Keratinocyte (primary cell): ENCODE measurements at regions not wholly inside any gene's neighbourhood (a gene's known extent, or its start where the extent isn't known, plus 50 kb on each side); places are given as distances from the start of the nearest gene placed in this dataset.

Experiments used
- DNase-seq: peaks from one replicate; pipeline ENCODE4 v3.0.0-alpha.2; 2011; ENCODE audit warnings: low read depth, missing footprints, low spot score
- FAIRE-seq: peaks from 2 replicates; lab custom pipeline; 2011; peaks lifted over from hg19 to GRCh38; lab: Jason Lieb, UNC
- H2AFZ ChIP-seq: 2 replicates; pipeline ENCODE4 v1.6.0; 2012; ENCODE audit warnings: low read length, control low read depth, inconsistent platforms; ENCODE audit not compliant: control insufficient read depth
- H3K27ac ChIP-seq: 2 replicates; pipeline ENCODE4 v1.5.1; 2011; ENCODE audit warnings: low read length; ENCODE audit not compliant: control insufficient read depth, insufficient read depth
- H3K27me3 ChIP-seq: 3 replicates; pipeline ENCODE4 v1.6.0; 2011; ENCODE audit warnings: low read length; ENCODE audit not compliant: control insufficient read depth, insufficient read depth; ENCODE audit errors: extremely low read depth
- H3K36me3 ChIP-seq, 2 experiments: 2 replicates in 1 of 2; 3 replicates in 1 of 2; pipeline ENCODE4 v1.5.1; 2011; ENCODE audit warnings: low read length in 2 of 2, mild to moderate bottlenecking in 1 of 2; ENCODE audit not compliant: control insufficient read depth in 2 of 2, insufficient read depth in 2 of 2; ENCODE audit errors: extremely low read depth in 1 of 2
- H3K4me1 ChIP-seq: 3 replicates; pipeline ENCODE4 v1.5.1; 2011; ENCODE audit warnings: low read length; ENCODE audit not compliant: control insufficient read depth, insufficient read depth; ENCODE audit errors: extremely low read depth
- H3K4me2 ChIP-seq: 3 replicates; pipeline ENCODE4 v1.6.0; 2011; ENCODE audit warnings: low read depth, low read length; ENCODE audit not compliant: control insufficient read depth, insufficient read depth; ENCODE audit errors: extremely low read depth
- H3K4me3 ChIP-seq, 3 experiments: fragments of 200-600 bp in 1 of 3; sonication (generic) in 1 of 3; 2 replicates in 2 of 3; 3 replicates in 1 of 3; pipeline ENCODE4 v1.5.1; 2011 to 2016; ENCODE audit warnings: low read length in 3 of 3, mild to moderate bottlenecking in 3 of 3, control low read depth in 2 of 3, inconsistent platforms in 1 of 3, low read depth in 1 of 3, mixed read lengths in 1 of 3, mixed run types in 1 of 3, moderate library complexity in 1 of 3; ENCODE audit not compliant: control insufficient read depth in 2 of 3, insufficient read depth in 2 of 3; ENCODE audit errors: extremely low read depth in 1 of 3
- H3K79me2 ChIP-seq: 2 replicates; pipeline ENCODE4 v1.6.0; 2012; ENCODE audit warnings: low read length; ENCODE audit not compliant: control insufficient read depth, insufficient read depth
- H3K9ac ChIP-seq: 3 replicates; pipeline ENCODE4 v1.6.0; 2011; ENCODE audit warnings: low read length; ENCODE audit not compliant: control insufficient read depth, insufficient read depth; ENCODE audit errors: extremely low read depth
- H3K9me1 ChIP-seq: 3 replicates; pipeline ENCODE4 v1.6.0; 2011; ENCODE audit warnings: low read length; ENCODE audit not compliant: control insufficient read depth, insufficient read depth; ENCODE audit errors: extremely low read depth
- H3K9me3 ChIP-seq: 2 replicates; pipeline ENCODE4 v1.5.1; 2012; ENCODE audit warnings: low read depth, low read length; ENCODE audit not compliant: control insufficient read depth
- H4K20me1 ChIP-seq: 3 replicates; pipeline ENCODE4 v1.6.0; 2011; ENCODE audit warnings: low read length; ENCODE audit not compliant: control insufficient read depth, insufficient read depth; ENCODE audit errors: extremely low read depth
- EZH2 ChIP-seq: IDR thresholded peaks from one replicate; pipeline ENCODE4 v1.6.1; 2012; ENCODE audit warnings: inconsistent platforms, mild to moderate bottlenecking, low read length, moderate library complexity
- dilution Hi-C: fragments of 300-500 bp; cut with MboI; formaldehyde crosslinking; loops from one replicate; pipeline ENCODE4 v1.7.0; 2020; ENCODE audit warnings: low sequenced_read_pairs; ENCODE audit not compliant: extremely low pct_ligation_motif_present
- TF ChIP-seq, protein P1 (sequence below), 3 experiments: IDR thresholded peaks in 1 of 3; conservative IDR thresholded peaks in 1 of 3; optimal IDR thresholded peaks in 1 of 3; 2 replicates in 2 of 3; 3 replicates in 1 of 3; pipeline versions ENCODE3 to v1.5.1; 2011; ENCODE audit warnings: low read length in 3 of 3, mild to moderate bottlenecking in 3 of 3, moderate library complexity in 2 of 3, control low read depth in 1 of 3, inconsistent platforms in 1 of 3; ENCODE audit not compliant: insufficient read depth in 2 of 3; ENCODE audit errors: extremely low read depth in 1 of 3

DNA sequence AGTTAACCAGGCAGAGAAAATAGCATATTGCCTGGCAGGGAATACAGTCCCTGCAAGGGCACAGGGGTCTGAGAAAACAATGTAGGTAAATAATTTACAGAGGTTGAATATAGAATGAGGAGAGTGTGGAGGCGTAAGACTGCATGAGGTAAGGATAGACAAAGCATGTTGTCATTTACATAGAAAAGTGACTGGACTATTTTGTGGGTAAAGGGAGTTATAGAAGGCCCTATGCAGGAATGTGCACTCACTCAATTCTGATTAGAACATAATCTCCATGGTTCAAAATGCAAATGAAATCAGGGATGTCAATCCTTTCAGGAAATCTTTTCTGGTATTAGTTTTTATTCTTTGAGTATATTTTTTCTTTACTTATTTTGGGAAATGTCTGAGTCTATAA is 285.7 kb upstream of the SALL1 start:
- Histone ChIP-seq H3K9me1 (no peaks in the 10 kb centered on the region), H3K4me2 (no peak overlapping the region)

DNA sequence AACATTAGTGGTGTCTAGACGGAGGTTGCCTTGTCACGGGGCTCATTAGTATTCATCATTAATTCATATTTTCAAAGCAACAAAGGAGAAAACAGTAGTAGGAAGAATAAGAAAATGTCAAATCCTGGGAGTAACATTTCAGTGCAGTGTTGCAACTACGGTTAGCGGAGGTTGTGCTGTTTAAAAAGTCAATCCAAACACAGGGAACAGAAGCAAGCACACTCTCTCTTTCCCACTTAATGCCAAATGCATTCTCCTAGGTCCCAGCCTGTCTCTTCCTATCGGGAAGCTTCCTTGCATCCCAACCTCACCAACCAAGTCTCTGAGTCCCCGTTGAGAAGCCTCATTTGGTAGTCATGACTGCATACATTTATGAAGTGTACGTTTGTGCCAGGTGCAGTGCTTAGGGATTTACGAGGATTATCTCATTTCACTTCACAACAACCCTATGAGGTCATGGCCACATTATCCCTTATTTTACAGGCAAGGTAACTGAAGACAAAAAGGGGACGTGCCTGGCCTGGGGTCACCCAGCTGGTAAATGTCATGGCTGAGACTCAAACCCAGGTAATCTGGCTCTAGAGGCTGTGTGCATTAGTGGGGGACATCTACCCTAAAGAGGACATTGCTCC is 283.6 kb upstream of the SALL1 start:
- Histone ChIP-seq H3K27me3 (peaks cover 4% of the 10 kb centered on the region), H4K20me1 (no peaks in the 10 kb centered on the region), H3K4me1 (peaks cover 4% of the 10 kb centered on the region), H3K9me3 (no peaks in the 10 kb centered on the region), H3K79me2 (no peaks in the 10 kb centered on the region), H3K4me3 (no peak overlapping the region), H2AFZ (no peak overlapping the region), H3K36me3 (no peaks in the 10 kb centered on the region), H3K27ac (no peak overlapping the region), H3K4me2 (no peak overlapping the region), H3K9me1 (no peaks in the 10 kb centered on the region), H3K9ac (no peak overlapping the region)
- dilution Hi-C loops: no loop called here
- FAIRE-seq: no peak
- DNase-seq: no peak
- TF ChIP-seq, protein P1, sequence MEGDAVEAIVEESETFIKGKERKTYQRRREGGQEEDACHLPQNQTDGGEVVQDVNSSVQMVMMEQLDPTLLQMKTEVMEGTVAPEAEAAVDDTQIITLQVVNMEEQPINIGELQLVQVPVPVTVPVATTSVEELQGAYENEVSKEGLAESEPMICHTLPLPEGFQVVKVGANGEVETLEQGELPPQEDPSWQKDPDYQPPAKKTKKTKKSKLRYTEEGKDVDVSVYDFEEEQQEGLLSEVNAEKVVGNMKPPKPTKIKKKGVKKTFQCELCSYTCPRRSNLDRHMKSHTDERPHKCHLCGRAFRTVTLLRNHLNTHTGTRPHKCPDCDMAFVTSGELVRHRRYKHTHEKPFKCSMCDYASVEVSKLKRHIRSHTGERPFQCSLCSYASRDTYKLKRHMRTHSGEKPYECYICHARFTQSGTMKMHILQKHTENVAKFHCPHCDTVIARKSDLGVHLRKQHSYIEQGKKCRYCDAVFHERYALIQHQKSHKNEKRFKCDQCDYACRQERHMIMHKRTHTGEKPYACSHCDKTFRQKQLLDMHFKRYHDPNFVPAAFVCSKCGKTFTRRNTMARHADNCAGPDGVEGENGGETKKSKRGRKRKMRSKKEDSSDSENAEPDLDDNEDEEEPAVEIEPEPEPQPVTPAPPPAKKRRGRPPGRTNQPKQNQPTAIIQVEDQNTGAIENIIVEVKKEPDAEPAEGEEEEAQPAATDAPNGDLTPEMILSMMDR (optimal IDR thresholded peaks at IDR 0.05 in 1 of 3, IDR thresholded peaks at IDR 0.05 in 1 of 3, conservative IDR thresholded peaks at IDR 0.05 in 1 of 3; ENCODE audit: extremely low read depth in 1 of 3, insufficient read depth in 2 of 3, low read length in 3 of 3): no peak
- no peak for TF ChIP-seq EZH2

More for the DNA sequence above, 285.7 kb upstream of the SALL1 start:
- H4K20me1 ChIP-seq: no peaks in the 10 kb centered on the region
- H3K79me2 ChIP-seq: no peaks in the 10 kb centered on the region
- H3K27ac ChIP-seq: no peak overlapping the region
- TF ChIP-seq EZH2: no peak
- TF ChIP-seq, protein P1 (optimal IDR thresholded peaks at IDR 0.05 in 1 of 3, IDR thresholded peaks at IDR 0.05 in 1 of 3, conservative IDR thresholded peaks at IDR 0.05 in 1 of 3; ENCODE audit: extremely low read depth in 1 of 3, insufficient read depth in 2 of 3, low read length in 3 of 3): no peak
- DNase-seq: no peak
- H3K4me1 ChIP-seq: peaks cover 2% of the 10 kb centered on the region
- no peaks in the 10 kb centered on the region for H3K36me3 ChIP-seq
- H3K9ac ChIP-seq: no peak overlapping the region
- no peaks in the 10 kb centered on the region for H3K9me3 ChIP-seq
- peaks cover 17% of the 10 kb centered on the region for H3K27me3 ChIP-seq
- H2AFZ ChIP-seq: no peak overlapping the region
- dilution Hi-C loops: no loop called here
- FAIRE-seq: no peak
- no peak overlapping the region for H3K4me3 ChIP-seq
